Gastroesophageal sphincter (tissue), 3 donors: ENCODE measurements at regions not wholly inside any gene's neighbourhood (a gene's known extent, or its start where the extent isn't known, plus 50 kb on each side); places are given as distances from the start of the nearest gene placed in this dataset.

Experiments used
- POLR2A ChIP-seq, 2 donors: fragments of 450-650 bp; IDR thresholded peaks; one replicate each; pipeline ENCODE4 v1.6.1; 2017; ENCODE audit warnings: antibody characterized with exemption in 2 of 2, mild to moderate bottlenecking in 2 of 2, moderate library complexity in 1 of 2
- TF ChIP-seq, protein P1 (sequence below), 4 experiments: fragments of 200-600 bp in 2 of 4; fragments of 450-650 bp in 2 of 4; sonication (generic) in 1 of 4; IDR thresholded peaks; one replicate each; pipeline ENCODE4 v1.5.1; 2017 to 2019; ENCODE audit warnings: antibody characterized with exemption in 4 of 4, mild to moderate bottlenecking in 2 of 4, moderate library complexity in 2 of 4

DNA sequence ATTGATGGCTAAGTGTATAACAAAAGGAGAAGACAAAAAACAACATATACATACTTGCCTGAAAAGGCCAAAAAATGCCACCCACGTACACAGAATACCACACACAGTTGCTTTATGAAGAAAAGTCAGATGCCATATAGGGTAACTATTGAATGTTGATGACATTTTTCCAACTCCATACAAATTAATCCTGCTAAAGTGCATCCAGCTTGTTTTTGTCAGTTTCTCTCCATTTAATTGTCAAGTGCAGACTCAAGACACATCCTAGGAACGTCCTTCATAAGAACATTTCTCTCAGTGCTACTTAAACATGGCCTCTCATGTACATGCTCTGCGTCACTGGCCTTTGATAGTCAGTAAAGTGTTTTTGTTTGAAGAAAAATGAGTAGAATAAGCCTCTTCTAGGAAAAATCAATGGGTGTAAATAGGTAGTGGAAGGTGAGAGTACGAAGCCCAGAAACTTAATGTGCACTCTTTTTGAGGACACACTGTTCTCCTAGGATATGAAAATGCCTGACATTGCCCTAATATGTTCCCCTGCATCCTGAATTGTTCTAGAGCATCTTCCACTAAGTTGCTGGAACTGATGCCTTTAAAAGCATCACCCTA, 267.4 kb upstream of the ATP11B start:
- TF ChIP-seq, protein P1, sequence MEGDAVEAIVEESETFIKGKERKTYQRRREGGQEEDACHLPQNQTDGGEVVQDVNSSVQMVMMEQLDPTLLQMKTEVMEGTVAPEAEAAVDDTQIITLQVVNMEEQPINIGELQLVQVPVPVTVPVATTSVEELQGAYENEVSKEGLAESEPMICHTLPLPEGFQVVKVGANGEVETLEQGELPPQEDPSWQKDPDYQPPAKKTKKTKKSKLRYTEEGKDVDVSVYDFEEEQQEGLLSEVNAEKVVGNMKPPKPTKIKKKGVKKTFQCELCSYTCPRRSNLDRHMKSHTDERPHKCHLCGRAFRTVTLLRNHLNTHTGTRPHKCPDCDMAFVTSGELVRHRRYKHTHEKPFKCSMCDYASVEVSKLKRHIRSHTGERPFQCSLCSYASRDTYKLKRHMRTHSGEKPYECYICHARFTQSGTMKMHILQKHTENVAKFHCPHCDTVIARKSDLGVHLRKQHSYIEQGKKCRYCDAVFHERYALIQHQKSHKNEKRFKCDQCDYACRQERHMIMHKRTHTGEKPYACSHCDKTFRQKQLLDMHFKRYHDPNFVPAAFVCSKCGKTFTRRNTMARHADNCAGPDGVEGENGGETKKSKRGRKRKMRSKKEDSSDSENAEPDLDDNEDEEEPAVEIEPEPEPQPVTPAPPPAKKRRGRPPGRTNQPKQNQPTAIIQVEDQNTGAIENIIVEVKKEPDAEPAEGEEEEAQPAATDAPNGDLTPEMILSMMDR (IDR thresholded peaks at IDR 0.05): no peak
- no peak for TF ChIP-seq POLR2A (IDR thresholded peaks at IDR 0.05)
